ENCODE measurements at regions not wholly inside any gene's neighbourhood (a gene's known extent, or its start where the extent isn't known, plus 50 kb on each side); places are given as distances from the start of the nearest gene placed in this dataset.
"Not testable (repeated sequence)": the region's sequence is repeated elsewhere in the genome, so short reads cannot be mapped to it uniquely, and the experiment has no call there.

- no peak for DNase-seq (ENCODE audit: low read depth)
Measured at GRCh38 chr13:47705185-47705584, 295.9 kb downstream of the SUCLA2 start.

GRCh38 chr13:47696674-47697073, 304.4 kb downstream of the SUCLA2 start:
- no peak for DNase-seq (ENCODE audit: low read depth)

- DNase-seq (ENCODE audit: low read depth) = no peak
Measured at GRCh38 chr13:47687577-47687976, 313.5 kb downstream of the SUCLA2 start.

GRCh38 chr13:47685156-47685555, 315.9 kb downstream of the SUCLA2 start:
- DNase-seq (ENCODE audit: low read depth) = not testable (repeated sequence)

GRCh38 chr13:47680748-47681147, 320.3 kb downstream of the SUCLA2 start:
- peak; percentile 60 for DNase-seq (ENCODE audit: low read depth)

GRCh38 chr13:47679401-47679800, 321.7 kb downstream of the SUCLA2 start:
- peak; percentile 63 for DNase-seq (ENCODE audit: low read depth)

- DNase-seq (ENCODE audit: low read depth) = no peak
Measured at GRCh38 chr13:47678201-47678968, 322.7 kb downstream of the SUCLA2 start.

- DNase-seq (ENCODE audit: low read depth) = no peak
Measured at GRCh38 chr13:47675871-47676270, 325.2 kb downstream of the SUCLA2 start.

GRCh38 chr13:47673009-47673850, 327.8 kb downstream of the SUCLA2 start:
- peak; percentile 64 for DNase-seq (ENCODE audit: low read depth)

GRCh38 chr13:47672245-47673008, 328.6 kb downstream of the SUCLA2 start:
- no peak for DNase-seq (ENCODE audit: low read depth)

GRCh38 chr13:47671776-47672175, 329.3 kb downstream of the SUCLA2 start:
- DNase-seq (ENCODE audit: low read depth) = no peak

- no peak for DNase-seq (ENCODE audit: low read depth)
Measured at GRCh38 chr13:47665043-47665442, 336.0 kb downstream of the SUCLA2 start.

GRCh38 chr13:47661076-47661475, 340.0 kb downstream of the SUCLA2 start:
- DNase-seq (ENCODE audit: low read depth) = peak; percentile 88

- DNase-seq (ENCODE audit: low read depth) = no peak
Measured at GRCh38 chr13:47656651-47657050, 344.4 kb downstream of the SUCLA2 start.

GRCh38 chr13:47650209-47650608, 350.9 kb downstream of the SUCLA2 start:
- no peak for DNase-seq (ENCODE audit: low read depth)

- no peak for DNase-seq (ENCODE audit: low read depth)
Measured at GRCh38 chr13:47647001-47647400, 354.1 kb downstream of the SUCLA2 start.

- no peak for DNase-seq (ENCODE audit: low read depth)
Measured at GRCh38 chr13:47646298-47646697, 354.8 kb downstream of the SUCLA2 start.

- peak; percentile 1 for DNase-seq (ENCODE audit: low read depth)
Measured at GRCh38 chr13:47639738-47640447, 361.2 kb downstream of the SUCLA2 start.

GRCh38 chr13:47638627-47639026, 362.4 kb downstream of the SUCLA2 start:
- no peak for DNase-seq (ENCODE audit: low read depth)

GRCh38 chr13:47632311-47632710, 368.8 kb downstream of the SUCLA2 start:
- DNase-seq (ENCODE audit: low read depth) = no peak

GRCh38 chr13:47628666-47629065, 372.4 kb downstream of the SUCLA2 start:
- DNase-seq (ENCODE audit: low read depth) = peak; percentile 56

- DNase-seq (ENCODE audit: low read depth) = no peak
Measured at GRCh38 chr13:47623862-47624261, 377.2 kb downstream of the SUCLA2 start.
